HG03139 (cell line): ENCODE measurements at regions not wholly inside any gene's neighbourhood (a gene's known extent, or its start where the extent isn't known, plus 50 kb on each side); places are given as distances from the start of the nearest gene placed in this dataset.
"Not testable (repeated sequence)": the region's sequence is repeated elsewhere in the genome, so short reads cannot be mapped to it uniquely, and the experiment has no call there.

Experiments
- ATAC-seq: cut with Tn5 transposase; IDR thresholded peaks from one replicate; pipeline ENCODE4 v1.9.1; 2021; ENCODE audit not compliant: unreplicated experiment

DNA sequence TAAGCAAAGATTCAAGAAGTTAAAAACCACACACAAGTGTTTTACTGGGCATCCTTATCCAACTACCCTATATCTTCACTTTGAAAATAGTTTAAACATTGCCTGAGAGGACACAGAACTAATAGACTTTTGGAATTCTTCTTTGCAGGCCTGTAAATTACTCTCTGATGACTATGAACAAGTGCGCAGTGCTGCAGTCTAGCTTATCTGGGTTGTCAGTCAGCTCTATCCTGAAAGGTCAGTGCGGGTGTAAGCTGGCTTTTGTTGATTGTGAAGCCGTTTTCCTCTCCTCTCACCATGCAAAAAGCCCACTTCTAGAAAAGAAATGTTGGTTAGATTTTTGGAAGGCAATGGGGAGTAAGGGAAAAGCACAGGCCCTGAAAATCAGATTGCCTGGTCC lies 143.6 kb upstream of the ERV3-1 start:
- ATAC-seq, result not testable (repeated sequence)

DNA sequence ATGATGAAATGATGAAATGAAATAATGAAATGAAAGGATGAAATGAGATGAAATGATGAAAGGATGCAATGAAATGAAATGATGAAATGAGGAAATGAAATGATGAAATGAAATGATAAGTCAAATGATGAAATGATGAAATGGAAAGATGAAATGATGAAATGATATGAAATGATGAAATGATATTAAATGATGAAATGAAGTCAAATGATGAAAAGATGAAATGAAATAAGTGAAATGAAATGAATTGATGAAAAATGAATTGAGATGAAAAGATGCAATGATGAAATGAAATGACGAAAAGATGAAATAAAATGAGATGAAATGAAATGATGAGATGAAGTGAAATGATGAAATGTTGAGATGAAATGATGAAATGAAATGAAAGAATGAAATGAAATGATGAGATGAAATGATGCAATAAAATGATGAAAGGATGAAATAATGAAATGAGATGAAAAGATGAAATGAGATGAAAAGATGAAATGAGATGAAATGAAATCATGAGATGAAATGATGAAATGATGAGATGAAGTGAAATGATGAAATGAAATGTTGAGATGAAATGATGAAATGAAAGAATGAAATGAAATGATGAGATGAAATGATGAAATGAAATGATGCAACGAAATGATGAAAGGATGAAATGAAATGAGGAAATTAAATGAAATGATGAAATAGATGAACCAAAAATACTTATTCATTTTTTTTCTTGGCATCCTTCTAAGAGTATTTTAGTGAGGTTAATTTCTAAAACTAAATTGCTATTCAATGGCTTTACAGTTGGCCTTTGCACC lies 139.8 kb upstream of the ERV3-1 start:
- ATAC-seq, result not testable (repeated sequence)

DNA sequence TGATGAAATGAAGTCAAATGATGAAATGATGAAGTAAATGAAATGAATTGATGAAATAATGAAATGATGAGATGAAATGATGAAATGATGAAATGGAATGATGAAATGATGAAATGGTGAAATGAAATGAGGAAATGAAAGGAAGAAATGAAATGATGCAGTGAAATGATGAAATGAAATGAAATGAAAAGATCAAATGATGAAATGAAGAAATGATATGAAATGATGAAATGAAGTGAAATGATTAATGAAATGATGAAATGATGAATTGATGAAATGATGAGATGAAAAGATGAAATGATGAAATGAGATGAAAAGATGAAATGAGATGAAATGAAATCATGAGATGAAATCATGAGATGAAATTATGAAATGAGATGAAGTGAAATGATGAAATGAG lies 139.2 kb upstream of the ERV3-1 start:
- ATAC-seq, result not testable (repeated sequence)

DNA sequence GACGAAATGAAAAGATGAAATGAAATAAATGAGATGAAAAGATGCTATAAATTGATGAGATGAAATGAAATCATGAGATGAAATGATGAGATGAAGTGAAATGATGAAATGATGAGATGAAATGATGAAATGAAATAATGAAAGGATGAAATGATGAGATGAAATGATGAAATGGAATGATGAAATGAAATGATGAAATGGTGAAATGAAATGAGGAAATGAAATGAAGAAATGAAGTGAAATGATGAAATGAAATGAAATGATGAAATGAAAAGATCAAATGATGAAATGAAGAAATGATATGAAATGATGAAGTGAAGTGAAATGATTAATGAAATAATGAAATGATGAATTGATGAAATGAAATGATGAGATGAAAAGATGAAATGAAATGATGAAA lies 138.5 kb upstream of the ERV3-1 start:
- ATAC-seq, result not testable (repeated sequence)

DNA sequence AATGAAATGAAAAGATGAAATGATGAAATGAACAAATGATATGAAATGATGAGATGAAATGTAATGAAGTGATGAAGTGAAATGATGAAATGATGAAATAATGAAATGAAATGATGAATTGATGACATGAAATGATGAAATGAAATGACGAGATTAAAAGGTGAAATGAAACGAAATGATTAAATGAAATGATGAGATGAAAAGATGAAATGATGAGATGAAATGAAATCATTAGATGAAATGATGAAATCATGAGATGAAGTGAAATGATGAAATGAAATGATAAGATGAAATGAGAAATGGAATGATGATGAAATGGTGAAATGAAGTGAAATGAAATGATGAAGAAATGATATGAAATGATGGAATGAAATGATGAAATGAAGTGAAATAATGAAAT lies 138.1 kb upstream of the ERV3-1 start:
- not testable (repeated sequence) for ATAC-seq

DNA sequence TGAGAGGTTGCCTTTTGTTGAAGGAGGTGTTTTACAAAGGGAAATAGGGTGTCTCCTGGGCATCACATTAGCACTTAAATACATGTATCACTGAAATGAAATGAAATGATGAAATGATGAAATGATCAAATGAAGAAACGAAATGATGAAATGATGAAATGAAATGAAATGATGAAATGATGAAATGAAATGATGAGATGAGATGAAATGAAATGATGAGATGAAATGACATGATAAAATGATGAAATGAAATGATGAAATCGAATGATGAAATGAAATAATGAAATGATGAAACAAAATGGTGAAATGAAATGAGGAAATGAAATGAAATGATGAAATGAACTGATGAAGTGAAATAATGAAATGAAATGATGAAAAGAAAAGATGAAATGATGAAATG lies 137.6 kb upstream of the ERV3-1 start:
- ATAC-seq, result not testable (repeated sequence)

DNA sequence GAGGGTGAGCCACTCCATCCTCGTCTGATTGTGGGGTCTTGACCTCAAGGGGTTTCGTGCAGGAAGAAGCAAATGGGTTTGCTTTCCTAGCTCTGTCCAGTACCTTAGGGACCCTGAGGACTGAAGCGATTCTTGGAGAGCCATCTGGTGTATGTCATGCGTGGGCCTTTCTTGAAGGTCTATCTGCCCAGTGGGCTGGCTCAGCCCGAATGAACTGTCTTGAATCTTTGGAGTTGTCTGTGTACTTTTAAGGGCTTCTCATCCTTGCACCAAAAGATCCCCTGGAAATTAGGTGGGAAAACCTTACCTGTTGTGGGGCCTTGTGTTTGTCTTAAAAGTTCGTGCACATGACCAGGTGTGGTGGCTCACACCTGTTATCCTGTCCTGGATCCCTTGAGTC lies 135.4 kb upstream of the ERV3-1 start:
- not testable (repeated sequence) for ATAC-seq

DNA sequence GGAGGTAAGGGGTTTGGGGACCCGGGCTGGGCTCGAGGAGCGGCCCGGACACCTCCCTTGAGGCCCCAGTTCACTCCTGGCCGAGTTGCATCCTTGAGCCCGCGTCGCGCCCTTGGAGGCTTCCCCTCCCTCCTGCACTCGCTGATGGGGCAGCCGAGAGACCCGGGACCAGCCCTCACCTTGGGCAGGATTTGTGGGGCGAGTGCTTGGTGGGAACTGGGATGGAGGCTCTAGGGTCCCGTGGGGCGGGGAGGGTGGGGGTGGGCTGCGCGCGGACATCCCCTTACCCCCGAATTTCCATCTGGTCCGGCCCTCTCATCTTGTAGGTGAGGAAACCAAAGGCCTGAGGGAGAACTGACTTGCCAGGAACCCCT lies 134.9 kb upstream of the ERV3-1 start:
- not testable (repeated sequence) for ATAC-seq

DNA sequence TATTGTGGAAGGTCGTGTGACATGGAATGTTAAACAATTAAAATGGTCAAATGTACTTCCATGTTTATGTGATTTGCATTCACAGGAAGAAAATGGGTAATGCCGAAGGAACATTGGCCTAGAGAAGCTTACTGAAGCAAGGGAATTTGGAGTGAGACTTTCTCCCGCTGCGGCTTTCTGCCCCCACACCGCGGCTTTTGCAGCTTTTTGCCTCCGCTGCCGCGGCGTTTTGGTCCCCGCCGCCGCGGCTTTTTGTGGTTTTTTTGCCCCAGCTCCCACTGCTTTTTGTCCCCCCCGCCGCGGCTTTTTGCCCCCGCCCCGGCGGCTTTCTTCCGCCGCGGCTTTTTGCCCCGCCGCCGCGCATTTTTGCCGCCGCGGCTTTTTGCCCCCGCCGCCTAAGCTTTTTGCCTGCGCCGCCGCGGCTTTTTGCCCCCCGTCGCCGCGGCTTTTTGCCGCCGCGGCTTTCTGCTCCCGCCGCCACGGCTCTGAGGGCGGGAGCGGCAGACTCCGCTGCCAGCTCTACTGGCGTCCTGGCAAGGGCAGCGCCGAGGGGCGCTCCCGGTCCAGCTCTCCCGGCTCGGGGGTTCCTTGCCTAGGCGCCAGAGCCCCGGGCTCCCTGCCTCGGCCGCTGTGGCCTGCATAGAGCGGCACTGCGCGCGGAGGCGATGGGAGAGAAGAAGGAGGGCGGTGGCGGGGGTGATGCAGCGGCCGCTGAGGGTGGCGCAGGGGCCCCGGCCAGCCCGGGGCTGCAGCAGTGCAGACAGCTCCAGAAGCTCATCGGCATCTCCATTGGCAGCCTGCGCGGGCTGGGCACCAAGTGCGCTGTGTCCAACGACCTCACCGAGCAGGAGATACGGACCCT lies 134.3 kb upstream of the ERV3-1 start:
- not testable (repeated sequence) for ATAC-seq

DNA sequence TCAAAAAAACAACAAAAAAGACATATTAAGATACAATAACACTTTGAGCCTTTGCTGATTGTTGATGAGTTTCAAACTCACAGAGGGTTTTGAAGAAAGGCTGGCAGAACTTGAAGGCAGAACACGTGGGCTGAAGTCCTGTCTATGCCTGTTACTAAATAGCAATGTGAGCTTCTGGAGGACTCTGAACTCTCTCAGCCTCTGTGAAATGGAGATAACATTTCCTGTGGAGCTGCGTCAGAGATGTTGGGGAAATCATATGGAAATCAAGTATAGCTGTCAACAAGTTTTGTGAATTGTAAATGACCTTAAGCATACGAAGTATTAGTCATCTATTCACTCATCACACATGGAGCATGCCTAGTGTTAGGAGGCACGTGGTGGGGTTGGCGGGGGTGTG lies 130.4 kb upstream of the ERV3-1 start:
- not testable (repeated sequence) for ATAC-seq

DNA sequence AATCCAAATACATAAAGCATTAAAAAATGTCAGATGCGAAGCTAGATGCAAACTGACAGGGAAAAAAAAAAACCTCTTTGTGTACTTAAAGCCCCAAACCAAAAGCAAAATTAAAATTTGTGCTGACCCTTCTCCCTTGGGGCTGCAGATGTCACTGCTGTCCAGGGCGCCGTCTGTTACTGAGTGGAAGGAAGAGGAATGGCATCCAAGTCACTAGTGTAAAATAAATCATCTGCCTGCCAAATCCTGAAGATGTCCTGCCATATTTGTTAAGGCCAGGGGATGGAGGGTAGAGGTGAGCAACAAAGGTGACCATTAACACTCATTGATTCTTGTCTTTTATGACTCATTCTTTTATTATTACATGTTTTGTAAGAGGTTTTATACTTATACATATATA lies 126.6 kb upstream of the ERV3-1 start:
- ATAC-seq, result not testable (repeated sequence)

DNA sequence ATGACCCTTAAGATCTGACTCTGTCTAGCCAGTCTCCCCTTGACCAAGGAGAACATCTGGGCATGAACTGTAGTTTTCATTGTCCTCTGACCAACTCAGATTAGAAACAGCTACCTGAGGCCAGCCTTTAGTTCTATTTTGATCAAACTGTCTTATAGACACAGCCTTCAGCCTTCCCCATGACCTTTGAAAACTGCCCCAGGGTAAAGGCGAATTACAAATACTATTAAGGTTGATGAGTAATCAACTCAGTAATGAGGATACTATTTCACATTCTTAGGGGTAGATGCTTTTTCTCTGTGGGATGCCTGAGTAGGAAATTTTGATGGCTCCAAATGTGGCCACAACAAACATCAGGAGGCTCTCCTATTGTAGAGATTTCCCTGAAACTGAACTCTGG lies 125.8 kb upstream of the ERV3-1 start:
- not testable (repeated sequence) for ATAC-seq

DNA sequence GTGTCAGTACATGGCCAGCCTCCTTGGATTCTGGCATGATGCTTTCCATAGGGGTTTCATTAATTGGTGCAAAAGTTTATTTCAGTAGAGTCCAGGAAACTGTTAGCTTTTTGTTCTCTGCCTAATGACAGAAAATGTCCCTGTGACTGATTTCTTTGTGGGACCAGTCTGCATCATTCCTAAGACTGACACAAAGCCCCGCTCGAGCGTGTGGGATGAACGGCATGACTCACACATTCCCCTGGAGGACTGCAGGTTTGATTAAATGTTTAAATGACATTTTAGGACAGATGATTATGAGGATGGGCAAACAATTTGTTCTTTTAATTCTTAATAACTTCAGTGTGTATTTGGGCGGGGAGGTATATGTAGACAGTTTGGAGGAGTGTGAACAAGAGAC lies 120.9 kb upstream of the ERV3-1 start:
- ATAC-seq, result not testable (repeated sequence)

DNA sequence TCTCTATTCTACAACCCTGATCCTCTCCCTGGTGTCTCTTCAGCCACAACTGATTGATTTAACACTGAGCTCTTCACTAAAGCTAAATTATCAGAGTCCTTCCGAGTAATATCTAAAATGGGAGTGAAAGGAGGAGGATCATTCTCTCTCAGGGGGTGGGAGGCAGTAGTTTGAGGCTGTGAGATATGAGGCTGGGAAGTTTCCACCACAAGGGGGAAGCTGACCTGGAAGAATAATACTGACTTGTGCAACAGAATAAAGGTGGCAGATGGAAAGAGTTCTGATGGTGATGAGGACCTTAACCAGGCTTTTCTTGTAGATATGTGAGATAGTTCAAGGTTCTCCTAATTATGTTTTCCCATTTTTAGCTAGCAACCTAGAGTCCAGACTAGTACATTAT lies 118.1 kb upstream of the ERV3-1 start:
- not testable (repeated sequence) for ATAC-seq

DNA sequence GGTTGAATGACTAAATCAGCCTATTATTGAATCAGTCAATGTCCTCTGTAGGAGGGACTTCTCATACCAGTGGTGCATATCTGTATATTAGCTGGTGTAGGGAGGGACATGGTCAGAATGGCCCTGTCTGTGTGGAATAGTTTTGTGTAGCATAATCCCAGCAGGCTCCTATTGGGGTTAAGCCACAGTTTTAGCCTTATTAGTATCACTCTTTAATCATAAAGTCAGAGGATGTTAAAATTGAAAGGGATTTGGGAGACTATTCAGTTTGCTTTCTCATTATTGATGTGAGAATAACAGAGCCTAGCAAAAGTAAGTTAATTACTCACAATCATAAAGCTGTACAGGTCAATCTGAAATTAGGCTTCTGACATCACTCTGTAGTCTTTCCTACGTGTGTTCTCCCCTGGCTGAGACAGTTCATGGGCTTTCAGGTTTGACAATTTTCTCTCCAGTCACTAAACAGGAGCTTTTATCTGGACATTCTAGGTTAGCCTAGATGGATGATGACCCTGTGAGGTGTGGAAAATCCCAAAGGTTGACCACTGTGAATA lies 99.2 kb upstream of the ERV3-1 start:
- not testable (repeated sequence) for ATAC-seq

DNA sequence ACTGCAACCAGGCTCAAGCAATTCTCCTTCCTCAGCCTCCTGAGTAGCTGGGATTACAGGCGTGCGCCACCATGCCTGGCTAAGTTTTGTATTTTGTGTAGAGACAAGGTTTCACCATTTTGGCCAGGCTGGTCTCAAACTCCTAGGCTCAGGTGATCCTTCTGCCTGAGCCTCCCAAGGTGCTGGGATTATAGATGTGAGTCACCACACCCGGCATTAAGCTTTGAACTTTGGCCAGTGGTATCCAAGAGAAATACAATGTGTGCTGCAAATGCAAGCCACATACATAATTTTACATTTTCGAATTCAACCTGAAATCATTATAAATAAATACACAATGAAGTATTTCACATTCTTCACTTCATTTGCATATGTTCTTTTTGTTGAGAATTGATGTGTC lies 94.0 kb upstream of the ERV3-1 start:
- ATAC-seq, result not testable (repeated sequence)

DNA sequence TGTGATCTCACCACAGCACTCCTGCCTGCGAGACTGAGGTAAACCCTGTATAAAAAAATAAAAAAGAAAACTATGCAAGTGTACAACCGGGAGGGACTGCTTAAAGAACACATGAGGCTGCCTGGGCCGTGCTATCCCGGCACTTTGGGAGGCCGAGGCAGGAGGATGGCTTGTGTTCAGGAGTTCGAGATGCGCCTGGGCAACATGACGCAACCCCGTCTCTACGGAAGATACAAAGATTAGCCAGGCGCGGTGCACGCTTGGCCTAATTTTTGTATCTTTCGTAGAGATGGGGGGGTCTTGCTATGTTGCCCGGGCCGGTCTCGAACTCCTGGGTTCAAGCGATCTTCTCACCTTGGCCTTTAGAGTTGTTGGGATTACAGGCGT lies 75.2 kb upstream of the ERV3-1 start:
- ATAC-seq, result not testable (repeated sequence)

DNA sequence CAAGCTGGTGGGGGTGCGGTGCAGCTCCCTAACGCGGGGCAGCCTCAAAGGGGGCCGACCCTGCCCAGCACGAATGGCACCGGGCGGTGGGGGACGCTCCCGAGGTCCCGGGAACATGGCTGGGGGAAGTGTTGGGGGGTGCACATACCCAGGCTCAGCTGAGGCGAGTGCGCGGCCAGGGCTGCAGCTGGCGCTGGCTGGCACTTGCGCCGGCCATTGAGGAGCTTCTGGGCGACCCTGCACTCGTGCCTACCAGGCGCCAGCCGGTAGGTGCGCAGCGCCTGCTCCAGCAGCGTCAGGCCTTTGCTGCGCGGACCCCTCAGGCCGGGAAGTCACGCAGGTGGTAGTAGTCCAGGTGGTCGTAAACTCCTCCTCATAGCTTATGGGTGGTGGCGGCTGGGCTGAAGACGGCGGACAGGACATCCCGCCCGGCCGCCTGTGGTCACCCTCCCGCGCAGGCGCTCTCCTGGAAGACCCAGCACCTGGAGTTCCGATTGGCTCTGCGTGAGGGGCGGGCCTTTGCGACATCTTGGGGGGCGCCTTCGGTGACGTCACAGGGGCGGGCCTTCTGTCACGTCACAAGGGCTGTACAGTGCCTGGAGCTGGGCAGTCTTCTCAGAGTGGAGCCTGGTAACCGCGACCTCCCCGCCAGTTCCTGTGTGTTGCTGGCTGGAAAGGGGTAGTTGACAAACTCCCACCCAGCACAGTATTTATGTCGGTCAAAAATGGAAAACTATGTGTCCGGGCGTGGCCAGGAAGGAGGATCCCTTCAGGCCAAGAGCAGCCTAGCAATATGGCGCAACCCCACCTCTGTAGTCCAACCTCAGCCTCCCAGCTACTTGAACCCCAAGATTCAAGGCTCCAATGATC lies 74.5 kb upstream of the ERV3-1 start:
- peak; percentile 100 for ATAC-seq

DNA sequence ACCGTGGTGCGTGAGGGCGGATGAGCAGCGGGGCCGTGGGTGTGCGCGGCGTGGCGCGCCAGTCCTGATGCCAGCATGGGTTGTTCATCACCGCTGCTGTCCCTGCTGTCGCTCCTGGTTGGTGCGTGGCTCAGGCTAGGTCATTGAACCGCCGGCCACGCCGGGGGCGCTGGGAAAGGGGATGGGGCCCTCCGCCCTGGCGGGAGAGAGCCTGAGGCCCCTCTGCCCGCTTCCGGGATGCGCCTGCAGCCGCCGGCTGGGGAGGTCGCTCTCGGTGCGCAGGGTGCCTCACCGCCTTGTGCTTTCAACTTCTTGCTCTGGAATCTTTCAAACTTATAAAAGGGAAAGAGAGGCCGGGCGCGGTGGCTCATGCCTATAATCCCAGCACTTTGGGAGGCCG lies 68.5 kb upstream of the ERV3-1 start:
- ATAC-seq, result not testable (repeated sequence)

DNA sequence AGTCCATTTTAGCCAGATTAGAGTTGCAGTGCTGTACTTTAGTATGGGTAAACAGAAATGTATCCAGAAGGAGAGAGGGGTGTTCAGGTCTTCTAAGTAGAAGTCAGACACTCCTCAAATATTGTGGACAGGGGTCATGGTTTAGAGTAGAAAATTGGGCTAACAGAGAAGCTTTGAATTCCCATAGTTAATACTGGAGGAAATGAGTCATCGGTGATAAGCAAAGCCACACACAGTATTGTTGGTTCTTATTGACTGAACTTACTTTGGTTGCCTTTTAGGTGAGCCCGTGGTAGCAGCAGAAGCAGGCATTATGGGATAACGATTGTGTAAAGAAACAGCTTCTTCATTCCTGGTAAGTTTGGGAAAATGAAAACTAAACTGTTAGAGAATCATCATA lies 66.7 kb upstream of the ERV3-1 start:
- not testable (repeated sequence) for ATAC-seq
